OCI-LY3 (cell line): ENCODE measurements at regions not wholly inside any gene's neighbourhood (a gene's known extent, or its start where the extent isn't known, plus 50 kb on each side); places are given as distances from the start of the nearest gene placed in this dataset.

Experiments used
- H2AFZ ChIP-seq: fragments of 200-600, 300-600 bp; shearing (Covaris generic); 2 replicates; pipeline ENCODE4 v1.6.0; 2014; ENCODE audit warnings: antibody characterized with exemption, low read depth, low read length
- H3K27ac ChIP-seq: fragments of 200-600, 300-600 bp; sonication (generic); 2 replicates; pipeline ENCODE4 v1.5.1; 2014; ENCODE audit warnings: mild to moderate bottlenecking, low read length, moderate library complexity, mixed read lengths
- H3K27me3 ChIP-seq: fragments of 200-600, 300-600 bp; sonication (generic); 2 replicates; pipeline ENCODE4 v1.6.1; 2014; ENCODE audit warnings: low read depth, low read length, mixed read lengths
- H3K36me3 ChIP-seq: fragments of 200-600, 300-600 bp; sonication (generic); replicated peaks from 2 replicates; pipeline ENCODE3; 2014; ENCODE audit warnings: low read depth, low read length, mixed read lengths
- H3K4me1 ChIP-seq: fragments of 300-600, 200-600 bp; sonication (generic); 2 replicates; pipeline ENCODE4 v1.6.1; 2014; ENCODE audit warnings: low read length, mixed read lengths
- H3K4me2 ChIP-seq: fragments of 200-600, 300-600 bp; sonication (generic); 2 replicates; pipeline ENCODE4 v1.6.1; 2014; ENCODE audit warnings: low read length, mixed read lengths
- H3K4me3 ChIP-seq: fragments of 300-600, 200-600 bp; sonication (generic); 2 replicates; pipeline ENCODE4 v1.5.1; 2014; ENCODE audit warnings: antibody characterized with exemption, mild to moderate bottlenecking, low read length, moderate library complexity
- H3K79me2 ChIP-seq: fragments of 300-600, 200-600 bp; shearing (Covaris generic); 2 replicates; pipeline ENCODE4 v1.6.1; 2014; ENCODE audit warnings: mild to moderate bottlenecking, low read length, mixed read lengths
- H3K9ac ChIP-seq: fragments of 300-600, 200-600 bp; shearing (Covaris generic); 2 replicates; pipeline ENCODE4 v1.6.0; 2014; ENCODE audit warnings: mild to moderate bottlenecking, low read length, moderate library complexity
- H3K9me3 ChIP-seq: fragments of 200-600, 300-600 bp; shearing (Covaris generic); 2 replicates; pipeline ENCODE4 v1.6.1; 2014; ENCODE audit warnings: low read length, mixed read lengths; ENCODE audit not compliant: insufficient read depth
- H4K20me1 ChIP-seq: fragments of 200-600, 300-600 bp; sonication (generic); 2 replicates; pipeline ENCODE4 v1.6.1; 2016; ENCODE audit warnings: low read length, mixed read lengths; ENCODE audit not compliant: insufficient read depth
- CTCF ChIP-seq: fragments of 200-600, 300-600 bp; sonication (generic); IDR thresholded peaks from 2 replicates; pipeline ENCODE4 v1.5.1; 2014; ENCODE audit warnings: antibody characterized with exemption, low read length, low read depth
- EZH2phosphoT487 ChIP-seq: fragments of 200-600 bp; shearing (Covaris generic); IDR thresholded peaks from 2 replicates; pipeline ENCODE4 v1.6.1; 2018; ENCODE audit warnings: antibody characterized with exemption, mixed run types, low read depth

GRCh38 chr4:96649536-96649935 is 809.6 kb downstream of the PDHA2 start:
- H3K4me2 ChIP-seq: no peak overlapping the region
- H3K27ac ChIP-seq: no peak overlapping the region
- H3K27me3 ChIP-seq: no peaks in the 10 kb centered on the region
- no peaks in the 10 kb centered on the region for H3K36me3 ChIP-seq
- TF ChIP-seq EZH2phosphoT487: no peak
- TF ChIP-seq CTCF: no peak
- H3K9ac ChIP-seq: no peak overlapping the region
- no peak overlapping the region for H2AFZ ChIP-seq
- no peaks in the 10 kb centered on the region for H4K20me1 ChIP-seq
- H3K9me3 ChIP-seq: no peaks in the 10 kb centered on the region; the same call in 1 of the 2 replicates
- no peak overlapping the region for H3K4me3 ChIP-seq
- H3K79me2 ChIP-seq: no peaks in the 10 kb centered on the region
- no peaks in the 10 kb centered on the region for H3K4me1 ChIP-seq

GRCh38 chr4:96652158-96652557 is 812.3 kb downstream of the PDHA2 start:
- Histone ChIP-seq H3K36me3 (no peaks in the 10 kb centered on the region), H4K20me1 (no peaks in the 10 kb centered on the region), H3K79me2 (no peaks in the 10 kb centered on the region), H3K9ac (no peak overlapping the region), H3K4me1 (no peaks in the 10 kb centered on the region), H2AFZ (no peak overlapping the region), H3K4me3 (no peak overlapping the region), H3K27ac (no peak overlapping the region), H3K4me2 (no peak overlapping the region), H3K9me3 (no peaks in the 10 kb centered on the region; the same call in 1 of the 2 replicates), H3K27me3 (no peaks in the 10 kb centered on the region)
- TF ChIP-seq CTCF (no peak), EZH2phosphoT487 (no peak)

- Histone ChIP-seq H3K27me3 (no peaks in the 10 kb centered on the region), H3K4me1 (no peaks in the 10 kb centered on the region), H3K36me3 (no peaks in the 10 kb centered on the region), H3K4me3 (no peak overlapping the region), H3K9ac (no peak overlapping the region), H3K27ac (no peak overlapping the region), H3K4me2 (no peak overlapping the region), H3K79me2 (no peaks in the 10 kb centered on the region), H2AFZ (no peak overlapping the region), H3K9me3 (no peaks in the 10 kb centered on the region; the same call in 1 of the 2 replicates), H4K20me1 (no peaks in the 10 kb centered on the region)
- no peak for TF ChIP-seq EZH2phosphoT487
- no peak for TF ChIP-seq CTCF
Observed at GRCh38 chr4:96652821-96653220, 812.9 kb downstream of the PDHA2 start.

GRCh38 chr4:96654045-96654444 is 814.2 kb downstream of the PDHA2 start:
- Histone ChIP-seq H3K27ac (no peak overlapping the region), H4K20me1 (no peaks in the 10 kb centered on the region), H3K79me2 (no peaks in the 10 kb centered on the region), H3K9ac (no peak overlapping the region), H3K4me2 (no peak overlapping the region), H3K27me3 (no peaks in the 10 kb centered on the region), H3K36me3 (no peaks in the 10 kb centered on the region), H3K9me3 (no peaks in the 10 kb centered on the region; the same call in 1 of the 2 replicates), H3K4me3 (no peak overlapping the region), H2AFZ (no peak overlapping the region), H3K4me1 (no peaks in the 10 kb centered on the region)
- TF ChIP-seq CTCF: no peak
- no peak for TF ChIP-seq EZH2phosphoT487
